Neural cell (in vitro differentiated cells): ENCODE measurements at regions not wholly inside any gene's neighbourhood (a gene's known extent, or its start where the extent isn't known, plus 50 kb on each side); places are given as distances from the start of the nearest gene placed in this dataset.
A peak's percentile ranks its signal among the peaks of the same experiment; 100 is the strongest.

ENCODE experiments used
- H2AFZ ChIP-seq: fragments of 200-600, 300-800 bp; sonication (generic), shearing (Covaris generic); 2 replicates; pipeline ENCODE4 v1.6.0; 2014; ENCODE audit warnings: low read depth, mild to moderate bottlenecking, antibody characterized with exemption, low read length, moderate library complexity
- H3F3A ChIP-seq: fragments of 200-600 bp; shearing (Covaris generic); 2 replicates; pipeline ENCODE4 v1.6.1; 2016; ENCODE audit warnings: mild to moderate bottlenecking, moderate library complexity, mixed read lengths, antibody characterized with exemption, low read length; ENCODE audit not compliant: insufficient read depth, poor library complexity, severe bottlenecking
- H3K27ac ChIP-seq: fragments of 200-600, 300-800 bp; sonication (generic), shearing (Covaris generic); 2 replicates; pipeline ENCODE4 v1.5.1; 2014; ENCODE audit warnings: mild to moderate bottlenecking, low read length, moderate library complexity
- H3K27me3 ChIP-seq: fragments of 300-800, 200-600 bp; sonication (generic), shearing (Covaris generic); 2 replicates; pipeline ENCODE4 v1.6.0; 2014; ENCODE audit warnings: mild to moderate bottlenecking, low read depth, low read length, moderate library complexity; ENCODE audit not compliant: insufficient read depth
- H3K36me3 ChIP-seq: fragments of 300-800, 200-600 bp; sonication (generic), shearing (Covaris generic); 2 replicates; pipeline ENCODE4 v1.5.1; 2014; ENCODE audit warnings: mild to moderate bottlenecking, antibody characterized with exemption, low read length, moderate library complexity; ENCODE audit not compliant: insufficient read depth
- H3K4me2 ChIP-seq: fragments of 300-800, 200-600 bp; sonication (generic), shearing (Covaris generic); 2 replicates; pipeline ENCODE4 v1.6.0; 2014; ENCODE audit warnings: mild to moderate bottlenecking, low read length
- H3K4me3 ChIP-seq: fragments of 300-800, 200-600 bp; sonication (generic), shearing (Covaris generic); 2 replicates; pipeline ENCODE4 v1.5.1; 2014; ENCODE audit warnings: mild to moderate bottlenecking, low read length, moderate library complexity
- H3K79me2 ChIP-seq: fragments of 200-600 bp; shearing (Covaris generic); replicated peaks from 2 replicates; pipeline ENCODE4 v1.6.0; 2014; ENCODE audit warnings: mild to moderate bottlenecking, low read length, moderate library complexity; ENCODE audit not compliant: insufficient read depth
- H3K9ac ChIP-seq: fragments of 300-800, 200-600 bp; sonication (generic), shearing (Covaris generic); 2 replicates; pipeline ENCODE4 v1.6.1; 2016; ENCODE audit warnings: mild to moderate bottlenecking, low read length, mixed read lengths
- H3K9me2 ChIP-seq: fragments of 200-600 bp; shearing (Covaris generic); 2 replicates; pipeline ENCODE4 v1.6.1; 2016; ENCODE audit warnings: mild to moderate bottlenecking, low read length, mixed read lengths; ENCODE audit not compliant: insufficient read depth
- H3K9me3 ChIP-seq: fragments of 200-600, 300-800 bp; sonication (generic), shearing (Covaris generic); 2 replicates; pipeline ENCODE4 v1.6.1; 2016; ENCODE audit warnings: mild to moderate bottlenecking, mixed run types, low read length, moderate library complexity, mixed read lengths
- H4K20me1 ChIP-seq: fragments of 200-600 bp; shearing (Covaris generic); 2 replicates; pipeline ENCODE4 v1.6.1; 2016; ENCODE audit warnings: mild to moderate bottlenecking, mixed run types; ENCODE audit not compliant: insufficient read depth
- EP300 ChIP-seq: fragments of 450-650 bp; conservative IDR thresholded peaks from 2 replicates; pipeline ENCODE4 v1.6.1; 2014; ENCODE audit warnings: antibody characterized with exemption, mild to moderate bottlenecking, moderate library complexity; ENCODE audit not compliant: poor library complexity, severe bottlenecking
- EZH2 ChIP-seq: fragments of 200-600, 300-800 bp; shearing (Covaris generic), sonication (generic); IDR thresholded peaks from 2 replicates; pipeline ENCODE4 v1.6.1; 2014; ENCODE audit warnings: antibody characterized with exemption, low read length, borderline replicate concordance, mild to moderate bottlenecking; ENCODE audit not compliant: insufficient read depth, poor library complexity, severe bottlenecking
- MXI1 ChIP-seq: fragments of 450-650 bp; conservative IDR thresholded peaks from 2 replicates; pipeline ENCODE4 v1.6.1; 2014; ENCODE audit warnings: antibody characterized with exemption, mild to moderate bottlenecking; ENCODE audit not compliant: poor library complexity, severe bottlenecking
- POLR2AphosphoS5 ChIP-seq: IDR thresholded peaks from 2 replicates; pipeline ENCODE4 v1.6.1; 2012
- RAD21 ChIP-seq: fragments of 450-650 bp; conservative IDR thresholded peaks from 2 replicates; pipeline ENCODE4 v1.6.1; 2014; ENCODE audit warnings: antibody characterized with exemption, mild to moderate bottlenecking, moderate library complexity
- SMC3 ChIP-seq: fragments of 450-650 bp; conservative IDR thresholded peaks from 2 replicates; pipeline ENCODE4 v1.6.1; 2014; ENCODE audit warnings: antibody characterized with exemption, mild to moderate bottlenecking, moderate library complexity; ENCODE audit not compliant: poor library complexity
- TAF1 ChIP-seq: IDR thresholded peaks from 2 replicates; pipeline ENCODE4 v1.6.1; 2012; ENCODE audit warnings: low read depth
- TF ChIP-seq, protein P1 (sequence below): IDR thresholded peaks from 2 replicates; pipeline ENCODE4 v1.6.1; 2012; ENCODE audit warnings: borderline replicate concordance
- TF ChIP-seq, protein P2 (sequence below): fragments of 450-650 bp; IDR thresholded peaks from 2 replicates; pipeline ENCODE4 v1.5.1; 2014; ENCODE audit warnings: antibody characterized with exemption, mild to moderate bottlenecking, moderate library complexity; ENCODE audit not compliant: poor library complexity, severe bottlenecking

DNA sequence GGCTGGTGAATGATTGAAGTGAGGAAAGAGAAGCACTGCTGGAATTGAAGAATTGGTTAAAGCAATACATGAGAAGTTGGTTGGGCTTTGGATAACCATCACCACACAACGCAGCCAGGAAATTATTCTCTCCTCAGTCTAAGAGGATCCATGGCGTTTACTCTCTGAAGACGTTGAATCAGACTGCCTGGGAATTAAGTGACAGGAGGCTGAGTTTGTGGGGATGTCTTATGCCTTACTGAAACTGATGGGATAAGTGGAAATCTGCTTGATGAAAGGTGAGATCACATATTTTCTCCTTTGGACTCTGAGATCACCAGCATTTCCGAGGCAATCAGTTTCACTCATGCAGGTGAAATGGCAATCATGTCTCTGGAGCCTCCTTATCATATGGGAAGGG lies 456.1 kb upstream of the GBE1 start:
- peak; percentile 74 for TF ChIP-seq EP300
- TF ChIP-seq EZH2 = no peak
- TF ChIP-seq, protein P1, sequence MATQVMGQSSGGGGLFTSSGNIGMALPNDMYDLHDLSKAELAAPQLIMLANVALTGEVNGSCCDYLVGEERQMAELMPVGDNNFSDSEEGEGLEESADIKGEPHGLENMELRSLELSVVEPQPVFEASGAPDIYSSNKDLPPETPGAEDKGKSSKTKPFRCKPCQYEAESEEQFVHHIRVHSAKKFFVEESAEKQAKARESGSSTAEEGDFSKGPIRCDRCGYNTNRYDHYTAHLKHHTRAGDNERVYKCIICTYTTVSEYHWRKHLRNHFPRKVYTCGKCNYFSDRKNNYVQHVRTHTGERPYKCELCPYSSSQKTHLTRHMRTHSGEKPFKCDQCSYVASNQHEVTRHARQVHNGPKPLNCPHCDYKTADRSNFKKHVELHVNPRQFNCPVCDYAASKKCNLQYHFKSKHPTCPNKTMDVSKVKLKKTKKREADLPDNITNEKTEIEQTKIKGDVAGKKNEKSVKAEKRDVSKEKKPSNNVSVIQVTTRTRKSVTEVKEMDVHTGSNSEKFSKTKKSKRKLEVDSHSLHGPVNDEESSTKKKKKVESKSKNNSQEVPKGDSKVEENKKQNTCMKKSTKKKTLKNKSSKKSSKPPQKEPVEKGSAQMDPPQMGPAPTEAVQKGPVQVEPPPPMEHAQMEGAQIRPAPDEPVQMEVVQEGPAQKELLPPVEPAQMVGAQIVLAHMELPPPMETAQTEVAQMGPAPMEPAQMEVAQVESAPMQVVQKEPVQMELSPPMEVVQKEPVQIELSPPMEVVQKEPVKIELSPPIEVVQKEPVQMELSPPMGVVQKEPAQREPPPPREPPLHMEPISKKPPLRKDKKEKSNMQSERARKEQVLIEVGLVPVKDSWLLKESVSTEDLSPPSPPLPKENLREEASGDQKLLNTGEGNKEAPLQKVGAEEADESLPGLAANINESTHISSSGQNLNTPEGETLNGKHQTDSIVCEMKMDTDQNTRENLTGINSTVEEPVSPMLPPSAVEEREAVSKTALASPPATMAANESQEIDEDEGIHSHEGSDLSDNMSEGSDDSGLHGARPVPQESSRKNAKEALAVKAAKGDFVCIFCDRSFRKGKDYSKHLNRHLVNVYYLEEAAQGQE = peak; percentile 52
- TF ChIP-seq POLR2AphosphoS5 = peak; percentile 63
- no peaks in the 10 kb centered on the region for H4K20me1 ChIP-seq
- no peaks in the 10 kb centered on the region for H3K9me3 ChIP-seq
- no peak overlapping the region for H3K9ac ChIP-seq
- H3K27ac ChIP-seq = no peak overlapping the region
- H3K4me3 ChIP-seq = no peak overlapping the region
- H3K9me2 ChIP-seq = no peaks in the 10 kb centered on the region
- H3F3A ChIP-seq = no peaks in the 10 kb centered on the region
- H3K79me2 ChIP-seq = no peaks in the 10 kb centered on the region
- H3K36me3 ChIP-seq = no peaks in the 10 kb centered on the region
- H3K27me3 ChIP-seq = no peaks in the 10 kb centered on the region
- H3K4me2 ChIP-seq = no peak overlapping the region
- H2AFZ ChIP-seq = no peak overlapping the region

DNA sequence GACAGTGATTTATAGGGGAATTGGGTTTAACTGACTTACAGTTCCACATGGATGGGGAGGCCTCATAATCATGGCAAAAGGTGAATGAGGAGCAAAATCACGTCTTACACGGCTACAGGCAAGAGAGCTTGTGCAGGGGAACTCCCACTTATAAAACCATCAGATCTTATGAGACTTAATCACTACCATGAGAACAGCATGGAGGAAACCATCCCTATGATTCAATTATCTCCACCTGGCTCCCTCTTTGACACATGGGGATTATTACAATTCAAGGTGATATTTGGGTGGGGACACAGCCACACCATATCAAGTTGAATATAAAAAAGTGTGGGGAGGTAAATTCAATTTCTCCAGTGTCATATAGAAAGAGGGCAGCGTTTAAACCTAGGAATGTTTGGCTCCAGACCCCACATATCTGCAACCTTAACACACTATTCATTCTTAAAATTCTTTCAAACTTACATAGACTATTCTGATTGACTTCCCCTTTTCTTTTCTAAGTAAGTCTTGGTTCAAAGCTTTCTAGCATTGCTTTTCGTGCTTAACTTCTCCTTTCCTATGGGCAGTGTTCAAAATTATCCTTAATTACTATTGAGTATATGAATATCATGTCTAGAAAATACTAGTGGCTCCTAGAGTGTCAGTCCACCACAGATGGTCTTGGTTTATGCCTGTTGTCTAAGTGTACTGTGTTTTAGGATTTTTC lies 446.7 kb upstream of the GBE1 start:
- no peaks in the 10 kb centered on the region for H3K9me3 ChIP-seq

More for the DNA sequence above, 446.7 kb upstream of the GBE1 start:
- H3K4me3 ChIP-seq = no peak overlapping the region
- H2AFZ ChIP-seq = no peak overlapping the region
- H3K9me2 ChIP-seq = no peaks in the 10 kb centered on the region
- no peaks in the 10 kb centered on the region for H4K20me1 ChIP-seq
- H3F3A ChIP-seq = no peaks in the 10 kb centered on the region
- no peak overlapping the region for H3K27ac ChIP-seq
- H3K79me2 ChIP-seq = no peaks in the 10 kb centered on the region
- H3K4me2 ChIP-seq = no peak overlapping the region
- no peaks in the 10 kb centered on the region for H3K36me3 ChIP-seq
- no peaks in the 10 kb centered on the region for H3K27me3 ChIP-seq
- TF ChIP-seq MXI1 (no peak), RAD21 (no peak), EP300 (no peak), TAF1 (no peak), SMC3 (no peak), POLR2AphosphoS5 (no peak), EZH2 (no peak)
- TF ChIP-seq, protein P2, sequence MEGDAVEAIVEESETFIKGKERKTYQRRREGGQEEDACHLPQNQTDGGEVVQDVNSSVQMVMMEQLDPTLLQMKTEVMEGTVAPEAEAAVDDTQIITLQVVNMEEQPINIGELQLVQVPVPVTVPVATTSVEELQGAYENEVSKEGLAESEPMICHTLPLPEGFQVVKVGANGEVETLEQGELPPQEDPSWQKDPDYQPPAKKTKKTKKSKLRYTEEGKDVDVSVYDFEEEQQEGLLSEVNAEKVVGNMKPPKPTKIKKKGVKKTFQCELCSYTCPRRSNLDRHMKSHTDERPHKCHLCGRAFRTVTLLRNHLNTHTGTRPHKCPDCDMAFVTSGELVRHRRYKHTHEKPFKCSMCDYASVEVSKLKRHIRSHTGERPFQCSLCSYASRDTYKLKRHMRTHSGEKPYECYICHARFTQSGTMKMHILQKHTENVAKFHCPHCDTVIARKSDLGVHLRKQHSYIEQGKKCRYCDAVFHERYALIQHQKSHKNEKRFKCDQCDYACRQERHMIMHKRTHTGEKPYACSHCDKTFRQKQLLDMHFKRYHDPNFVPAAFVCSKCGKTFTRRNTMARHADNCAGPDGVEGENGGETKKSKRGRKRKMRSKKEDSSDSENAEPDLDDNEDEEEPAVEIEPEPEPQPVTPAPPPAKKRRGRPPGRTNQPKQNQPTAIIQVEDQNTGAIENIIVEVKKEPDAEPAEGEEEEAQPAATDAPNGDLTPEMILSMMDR = no peak
- TF ChIP-seq, protein P1 = no peak
- no peak overlapping the region for H3K9ac ChIP-seq
